Upper lobe of left lung (tissue), 6 donors: ENCODE measurements at regions not wholly inside any gene's neighbourhood (a gene's known extent, or its start where the extent isn't known, plus 50 kb on each side); places are given as distances from the start of the nearest gene placed in this dataset.

ENCODE experiments used
- ATAC-seq, 2 donors: fragments of 200-7000 bp; cut with Tn5 transposase; one replicate each; pipeline ENCODE4 v1.9.1; 2022; ENCODE audit warnings: mild to moderate bottlenecking in 2 of 2, moderate library complexity in 2 of 2; ENCODE audit not compliant: low FRiP score in 2 of 2
- DNase-seq, 2 donors: peaks; one replicate each; pipeline ENCODE4 v3.0.0-alpha.2; 2019 to 2020
- H3K27ac ChIP-seq, 4 donors: fragments of 200-600 bp; sonication (generic); one replicate each; pipeline ENCODE4 v1.5.1; 2016 to 2019
- H3K27me3 ChIP-seq, 4 donors: fragments of 200-600 bp; sonication (generic); one replicate each; pipeline ENCODE4 v1.5.1; 2017 to 2019
- H3K36me3 ChIP-seq, 4 donors: fragments of 200-600 bp; sonication (generic); one replicate each; pipeline ENCODE4 v1.5.1; 2016 to 2019
- H3K4me1 ChIP-seq, 4 donors: fragments of 200-600 bp; sonication (generic); one replicate each; pipeline ENCODE4 v1.5.1; 2018 to 2019
- H3K4me3 ChIP-seq, 4 donors: fragments of 200-600 bp; sonication (generic); one replicate each; pipeline ENCODE4 v1.5.1; 2017 to 2019; ENCODE audit warnings: mild to moderate bottlenecking in 2 of 4, moderate library complexity in 1 of 4
- H3K9me3 ChIP-seq, 4 donors: fragments of 200-600 bp; sonication (generic); one replicate each; pipeline ENCODE4 v1.5.1; 2018 to 2019
- CTCF ChIP-seq, 6 experiments: fragments of 450-650 bp in 4 of 6; fragments of 200-600 bp in 2 of 6; sonication (generic) in 2 of 6; IDR thresholded peaks; one replicate each; pipeline ENCODE4 v1.5.1; 2016 to 2019; ENCODE audit warnings: antibody characterized with exemption in 6 of 6
- EP300 ChIP-seq, 4 donors: sonication (generic); formaldehyde crosslinking; IDR thresholded peaks; one replicate each; pipeline ENCODE4 v1.5.1; 2017; ENCODE audit warnings: antibody characterized with exemption in 4 of 4, control low read depth in 2 of 4
- POLR2A ChIP-seq, 4 donors: fragments of 450-650 bp; IDR thresholded peaks; one replicate each; pipeline ENCODE4 v1.5.1; 2016 to 2017; ENCODE audit warnings: antibody characterized with exemption in 4 of 4, mild to moderate bottlenecking in 2 of 4
- POLR2AphosphoS5 ChIP-seq, 2 donors: sonication (generic); formaldehyde crosslinking; IDR thresholded peaks; one replicate each; pipeline ENCODE4 v1.5.1; 2017; ENCODE audit warnings: antibody characterized with exemption in 2 of 2
- WGBS, 2 donors: methylation state at CpG; one replicate each; pipeline ENCODE4 v1.1.5; 2017 to 2018; 5-methylcytosine and 5-hydroxymethylcytosine counted together
- donor health status: DM: no; HTN: no; CAD: no; lungs with moderate emphysema.
- donor health status: DM: no; HTN: yes; CAD: no; lungs with severe emphysema.

DNA sequence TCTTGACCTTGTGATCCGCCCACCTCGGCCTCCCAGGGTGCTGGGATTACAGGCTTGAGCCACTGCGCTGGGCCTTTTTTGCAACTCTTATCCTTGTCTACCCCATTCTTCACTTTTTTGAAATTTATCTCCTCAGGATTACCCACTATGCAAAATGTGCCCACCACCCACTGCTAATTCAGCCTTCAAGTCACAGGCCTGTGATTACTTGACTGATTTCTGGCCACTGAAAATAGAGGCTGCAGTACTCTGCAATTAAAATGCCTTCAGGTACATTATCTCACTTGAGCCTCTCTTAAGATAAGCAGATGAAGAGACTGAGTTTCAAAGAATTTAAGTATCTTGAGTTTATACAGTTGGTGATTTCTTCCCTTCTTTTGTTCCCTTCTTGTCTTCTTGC is 112.4 kb upstream of the SPATA31D4 start:
- no peak for ATAC-seq
- Histone ChIP-seq H3K9me3 (no peaks in the 10 kb centered on the region), H3K4me3 (no peak overlapping the region), H3K27ac (no peak overlapping the region), H3K27me3 (no peaks in the 10 kb centered on the region), H3K4me1 (peaks cover 0 to 21% (median 12%) of the 10 kb centered on the region in 4 donors), H3K36me3 (no peaks in the 10 kb centered on the region)
- no peak for DNase-seq
- 94 to 100% methylated on average over 3 of the region's 3 CpGs for WGBS, 2 donors
- TF ChIP-seq EP300 (IDR thresholded peaks at IDR 0.05) (no peak), POLR2A (IDR thresholded peaks at IDR 0.05) (no peak), CTCF (IDR thresholded peaks at IDR 0.05) (no peak), POLR2AphosphoS5 (IDR thresholded peaks at IDR 0.05) (no peak)

DNA sequence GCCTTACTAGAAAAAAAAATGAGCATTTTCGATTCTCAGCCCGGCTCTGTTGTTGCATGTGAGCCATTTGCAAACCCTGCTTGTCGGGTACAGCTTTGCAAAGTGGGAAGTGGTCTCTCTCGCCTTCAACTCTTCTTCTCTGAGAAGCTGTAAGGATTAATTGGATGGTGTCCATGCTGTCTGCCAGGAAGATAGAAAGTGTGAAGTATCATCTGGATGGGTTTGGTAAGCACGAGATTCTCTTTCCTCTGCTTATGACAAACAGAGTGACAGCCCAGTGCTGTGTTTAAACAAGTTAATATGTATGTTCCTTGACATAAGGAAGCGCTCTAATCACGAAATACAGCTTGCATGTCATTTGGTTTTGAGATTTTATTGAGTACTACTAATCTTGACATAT is 109.1 kb upstream of the SPATA31D4 start:
- DNase-seq: no peak
- peaks cover 0 to 18% (median 10%) of the 10 kb centered on the region in 4 donors for H3K4me1 ChIP-seq
- no peaks in the 10 kb centered on the region for H3K36me3 ChIP-seq

DNA sequence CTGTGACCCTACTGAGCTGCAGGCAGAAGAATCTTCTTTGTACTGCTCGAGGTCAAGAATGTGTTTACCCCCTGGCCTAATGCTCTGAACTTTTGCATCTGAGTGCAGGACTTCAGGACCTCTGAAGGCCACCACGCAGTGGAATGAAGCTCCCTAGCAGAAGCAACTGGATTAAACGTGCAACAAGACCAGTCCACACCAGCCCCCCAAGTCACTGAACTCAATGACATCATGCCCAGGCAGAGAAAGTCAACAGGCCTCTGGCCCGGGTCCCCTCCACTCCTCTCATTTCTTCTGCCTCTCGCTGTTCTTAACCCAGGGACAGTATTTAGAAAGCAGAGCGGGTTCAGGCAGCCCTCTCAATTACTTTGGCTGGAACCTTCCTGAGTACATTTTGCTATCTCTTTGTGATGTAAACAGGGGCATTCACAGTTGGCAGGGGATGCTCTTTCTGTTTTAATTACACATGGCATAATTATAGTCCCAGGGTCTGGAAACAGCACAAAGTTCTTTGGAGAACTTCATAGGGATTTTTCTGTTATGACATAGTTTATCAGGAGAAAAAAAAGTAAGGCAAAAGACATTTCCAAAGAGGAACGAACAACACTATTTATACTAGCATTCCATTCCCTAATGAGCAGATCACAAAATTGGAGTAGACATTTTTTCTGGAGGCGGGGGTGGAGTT is 108.2 kb upstream of the SPATA31D4 start:
- DNase-seq: no peak
- Histone ChIP-seq H3K36me3 (no peaks in the 10 kb centered on the region), H3K9me3 (no peaks in the 10 kb centered on the region), H3K4me1 (peaks cover 0 to 12% (median 5%) of the 10 kb centered on the region in 4 donors), H3K4me3 (no peak overlapping the region), H3K27me3 (no peaks in the 10 kb centered on the region), H3K27ac (peak overlapping the region in 1 of 4 donors; percentile 13)
- peak in 1 of 2 donors; percentile 39 for ATAC-seq
- 51 to 62% methylated on average over 6 to 8 of the region's 8 CpGs for WGBS, 2 donors
- TF ChIP-seq POLR2A (IDR thresholded peaks at IDR 0.05) (no peak), POLR2AphosphoS5 (IDR thresholded peaks at IDR 0.05) (no peak), EP300 (IDR thresholded peaks at IDR 0.05) (no peak), CTCF (IDR thresholded peaks at IDR 0.05) (no peak)

More for the DNA sequence above, 109.1 kb upstream of the SPATA31D4 start:
- Histone ChIP-seq H3K4me3 (no peak overlapping the region), H3K9me3 (no peaks in the 10 kb centered on the region), H3K27ac (no peak overlapping the region), H3K27me3 (no peaks in the 10 kb centered on the region)
- no peak for ATAC-seq
- no peak for TF ChIP-seq EP300 (IDR thresholded peaks at IDR 0.05)
- no peak for TF ChIP-seq POLR2A (IDR thresholded peaks at IDR 0.05)
- no peak for TF ChIP-seq CTCF (IDR thresholded peaks at IDR 0.05)
- TF ChIP-seq POLR2AphosphoS5 (IDR thresholded peaks at IDR 0.05): no peak
- WGBS, 2 donors: 69 to 82% methylated on average over 7 of the region's 7 CpGs

DNA sequence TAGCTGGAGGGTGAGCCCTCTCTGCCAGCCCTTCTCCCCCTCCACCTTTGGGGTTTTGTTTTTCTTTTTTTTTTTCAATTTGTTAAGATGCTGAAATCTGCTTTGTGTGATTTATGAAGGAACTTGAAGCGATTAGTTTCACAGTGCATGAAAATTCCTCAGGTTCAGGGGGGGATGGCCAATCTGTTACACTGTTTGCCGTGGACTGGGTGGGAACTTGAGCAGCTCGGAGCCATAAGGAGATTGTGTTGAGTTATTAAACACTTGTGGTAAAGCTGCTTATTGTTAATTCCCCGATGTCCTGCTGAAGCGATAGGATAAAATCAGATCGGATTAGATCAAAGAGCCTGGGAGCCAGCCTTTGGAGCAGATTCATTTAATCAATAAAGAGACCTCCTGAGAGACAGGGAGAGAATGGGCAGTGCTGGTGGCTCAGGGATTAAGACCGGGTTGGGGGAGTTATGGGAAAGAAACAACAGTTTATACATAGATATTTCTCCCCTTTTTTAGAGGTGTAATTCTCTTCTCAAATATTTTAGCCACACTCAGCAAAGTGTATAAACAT is 105.8 kb upstream of the SPATA31D4 start:
- H3K36me3 ChIP-seq: no peaks in the 10 kb centered on the region
- 83 to 89% methylated on average over 7 of the region's 7 CpGs for WGBS, 2 donors
- H3K4me3 ChIP-seq: no peak overlapping the region
- no peaks in the 10 kb centered on the region for H3K9me3 ChIP-seq
- TF ChIP-seq EP300 (IDR thresholded peaks at IDR 0.05) (no peak), POLR2AphosphoS5 (IDR thresholded peaks at IDR 0.05) (no peak), POLR2A (IDR thresholded peaks at IDR 0.05) (no peak), CTCF (IDR thresholded peaks at IDR 0.05) (no peak)
- peaks cover 0 to 12% (median 2%) of the 10 kb centered on the region in 4 donors for H3K4me1 ChIP-seq
- no peaks in the 10 kb centered on the region for H3K27me3 ChIP-seq
- H3K27ac ChIP-seq: no peak overlapping the region
- no peak for DNase-seq
- no peak for ATAC-seq
